Dendritic cell treated with granulocyte-macrophage colony-stimulating factor and Interleukin-4, amounts not matched to agents 40 ng/mL and 50 ng/mL, for 4 days (primary cell): ENCODE measurements at regions not wholly inside any gene's neighbourhood (a gene's known extent, or its start where the extent isn't known, plus 50 kb on each side); places are given as distances from the start of the nearest gene placed in this dataset.

Experiments used
- H3K27ac Mint-ChIP-seq: one replicate; pipeline ENCODE4 v1.8.0; 2022; ENCODE audit warnings: mild to moderate bottlenecking, mixed read lengths
- H3K27me3 Mint-ChIP-seq: one replicate; pipeline ENCODE4 v1.8.0; 2022; ENCODE audit warnings: mild to moderate bottlenecking, mixed read lengths
- H3K36me3 Mint-ChIP-seq: one replicate; pipeline ENCODE4 v1.8.0; 2022; ENCODE audit warnings: low read depth, mixed read lengths
- H3K4me1 Mint-ChIP-seq: one replicate; pipeline ENCODE4 v1.8.0; 2022; ENCODE audit warnings: low read depth, mixed read lengths
- H3K4me3 Mint-ChIP-seq: one replicate; pipeline ENCODE4 v1.8.0; 2022; ENCODE audit warnings: mild to moderate bottlenecking, moderate library complexity, mixed read lengths
- H3K9me3 Mint-ChIP-seq: one replicate; pipeline ENCODE4 v1.8.0; 2022; ENCODE audit warnings: mixed read lengths
- intact Hi-C: fragments of 100-400 bp; cut with micrococcal nuclease; formaldehyde crosslinking; loops from one replicate; pipeline ENCODE4 v1.15.0; 2022

GRCh38 chr15:97162805-97163495, 797.6 kb upstream of the ARRDC4 start:
- H3K27me3 Mint-ChIP-seq, result no peaks in the 10 kb centered on the region
- peaks cover 20% of the 10 kb centered on the region for H3K9me3 Mint-ChIP-seq
- H3K4me3 Mint-ChIP-seq, result no peak overlapping the region

GRCh38 chr15:97165205-97165604, 795.3 kb upstream of the ARRDC4 start:
- peaks cover 20% of the 10 kb centered on the region for H3K9me3 Mint-ChIP-seq
- intact Hi-C loops, result no loop called here
- no peak overlapping the region for H3K27ac Mint-ChIP-seq
- no peaks in the 10 kb centered on the region for H3K36me3 Mint-ChIP-seq
- H3K4me3 Mint-ChIP-seq, result no peak overlapping the region
- no peaks in the 10 kb centered on the region for H3K4me1 Mint-ChIP-seq
- H3K27me3 Mint-ChIP-seq, result no peaks in the 10 kb centered on the region

More at GRCh38 chr15:97162805-97163495, 797.6 kb upstream of the ARRDC4 start:
- intact Hi-C loops, result no loop called here
- H3K36me3 Mint-ChIP-seq, result no peaks in the 10 kb centered on the region
- H3K27ac Mint-ChIP-seq, result no peak overlapping the region
- H3K4me1 Mint-ChIP-seq, result no peaks in the 10 kb centered on the region

- intact Hi-C loops, result no loop called here
Observed at GRCh38 chr15:97168704-97169475, 791.6 kb upstream of the ARRDC4 start.

GRCh38 chr15:97171556-97171955, 788.9 kb upstream of the ARRDC4 start:
- no peaks in the 10 kb centered on the region for H3K27me3 Mint-ChIP-seq
- H3K36me3 Mint-ChIP-seq, result no peaks in the 10 kb centered on the region
- no peaks in the 10 kb centered on the region for H3K4me1 Mint-ChIP-seq
- intact Hi-C loops, result no loop called here
- no peaks in the 10 kb centered on the region for H3K9me3 Mint-ChIP-seq
- H3K27ac Mint-ChIP-seq, result no peak overlapping the region
- no peak overlapping the region for H3K4me3 Mint-ChIP-seq

More at GRCh38 chr15:97168704-97169475, 791.6 kb upstream of the ARRDC4 start:
- Mint-ChIP-seq H3K9me3 (peaks cover 11% of the 10 kb centered on the region), H3K27ac (no peak overlapping the region), H3K27me3 (no peaks in the 10 kb centered on the region), H3K4me3 (no peak overlapping the region), H3K4me1 (no peaks in the 10 kb centered on the region), H3K36me3 (no peaks in the 10 kb centered on the region)

- intact Hi-C loops, result no loop called here
- no peaks in the 10 kb centered on the region for H3K4me1 Mint-ChIP-seq
- H3K4me3 Mint-ChIP-seq, result no peak overlapping the region
- no peaks in the 10 kb centered on the region for H3K9me3 Mint-ChIP-seq
- H3K27ac Mint-ChIP-seq, result no peak overlapping the region
- no peaks in the 10 kb centered on the region for H3K27me3 Mint-ChIP-seq
- no peaks in the 10 kb centered on the region for H3K36me3 Mint-ChIP-seq
Observed at GRCh38 chr15:97174886-97175540, 785.5 kb upstream of the ARRDC4 start.

GRCh38 chr15:97177151-97177577, 783.3 kb upstream of the ARRDC4 start:
- H3K9me3 Mint-ChIP-seq, result no peaks in the 10 kb centered on the region
- H3K27me3 Mint-ChIP-seq, result no peaks in the 10 kb centered on the region
- intact Hi-C loops, result no loop called here
- no peak overlapping the region for H3K27ac Mint-ChIP-seq
- H3K4me3 Mint-ChIP-seq, result no peak overlapping the region
- H3K36me3 Mint-ChIP-seq, result no peaks in the 10 kb centered on the region
- H3K4me1 Mint-ChIP-seq, result no peaks in the 10 kb centered on the region

- Mint-ChIP-seq H3K27me3 (no peaks in the 10 kb centered on the region), H3K9me3 (no peaks in the 10 kb centered on the region), H3K4me3 (no peak overlapping the region), H3K4me1 (no peaks in the 10 kb centered on the region), H3K27ac (no peak overlapping the region), H3K36me3 (no peaks in the 10 kb centered on the region)
- intact Hi-C loops, result no loop called here
Observed at GRCh38 chr15:97182581-97182980, 777.9 kb upstream of the ARRDC4 start.

- Mint-ChIP-seq H3K4me3 (no peak overlapping the region), H3K27me3 (no peaks in the 10 kb centered on the region), H3K9me3 (no peaks in the 10 kb centered on the region), H3K36me3 (no peaks in the 10 kb centered on the region), H3K27ac (no peak overlapping the region), H3K4me1 (no peaks in the 10 kb centered on the region)
- intact Hi-C loops, result no loop called here
Observed at GRCh38 chr15:97189162-97189780, 771.2 kb upstream of the ARRDC4 start.

- Mint-ChIP-seq H3K4me1 (no peaks in the 10 kb centered on the region), H3K4me3 (no peak overlapping the region), H3K9me3 (no peaks in the 10 kb centered on the region), H3K27me3 (no peaks in the 10 kb centered on the region), H3K36me3 (no peaks in the 10 kb centered on the region), H3K27ac (no peak overlapping the region)
- intact Hi-C loops, result no loop called here
Observed at GRCh38 chr15:97194750-97195149, 765.8 kb upstream of the ARRDC4 start.

- Mint-ChIP-seq H3K9me3 (no peaks in the 10 kb centered on the region), H3K27me3 (no peaks in the 10 kb centered on the region), H3K4me1 (no peaks in the 10 kb centered on the region), H3K36me3 (no peaks in the 10 kb centered on the region), H3K27ac (no peak overlapping the region), H3K4me3 (no peak overlapping the region)
- intact Hi-C loops, result no loop called here
Observed at GRCh38 chr15:97196048-97197014, 764.2 kb upstream of the ARRDC4 start.

- Mint-ChIP-seq H3K4me3 (no peak overlapping the region), H3K27me3 (no peaks in the 10 kb centered on the region), H3K4me1 (no peaks in the 10 kb centered on the region), H3K27ac (no peak overlapping the region), H3K36me3 (no peaks in the 10 kb centered on the region), H3K9me3 (no peaks in the 10 kb centered on the region)
- intact Hi-C loops, result no loop called here
Observed at GRCh38 chr15:97199393-97200051, 761.0 kb upstream of the ARRDC4 start.

GRCh38 chr15:97200161-97200560, 760.3 kb upstream of the ARRDC4 start:
- no peak overlapping the region for H3K27ac Mint-ChIP-seq
- H3K4me1 Mint-ChIP-seq, result no peaks in the 10 kb centered on the region
- no peaks in the 10 kb centered on the region for H3K9me3 Mint-ChIP-seq
- no peak overlapping the region for H3K4me3 Mint-ChIP-seq
- intact Hi-C loops, result no loop called here
- H3K27me3 Mint-ChIP-seq, result no peaks in the 10 kb centered on the region
- no peaks in the 10 kb centered on the region for H3K36me3 Mint-ChIP-seq

GRCh38 chr15:97210277-97210676, 750.2 kb upstream of the ARRDC4 start:
- Mint-ChIP-seq H3K4me1 (no peaks in the 10 kb centered on the region), H3K27me3 (no peaks in the 10 kb centered on the region), H3K9me3 (no peaks in the 10 kb centered on the region), H3K27ac (no peak overlapping the region), H3K36me3 (no peaks in the 10 kb centered on the region), H3K4me3 (no peak overlapping the region)
- intact Hi-C loops, result loop anchor here (10.0 kb wide), 1 partner anchor 55 kb away; no protein-coding TSS in a partner anchor
